ENCODE measurements at regions not wholly inside any gene's neighbourhood (a gene's known extent, or its start where the extent isn't known, plus 50 kb on each side); places are given as distances from the start of the nearest gene placed in this dataset.

GRCh38 chr3:53996141-53996874 lies 104.6 kb upstream of the SELENOK start:
- TF ChIP-seq, protein P1, sequence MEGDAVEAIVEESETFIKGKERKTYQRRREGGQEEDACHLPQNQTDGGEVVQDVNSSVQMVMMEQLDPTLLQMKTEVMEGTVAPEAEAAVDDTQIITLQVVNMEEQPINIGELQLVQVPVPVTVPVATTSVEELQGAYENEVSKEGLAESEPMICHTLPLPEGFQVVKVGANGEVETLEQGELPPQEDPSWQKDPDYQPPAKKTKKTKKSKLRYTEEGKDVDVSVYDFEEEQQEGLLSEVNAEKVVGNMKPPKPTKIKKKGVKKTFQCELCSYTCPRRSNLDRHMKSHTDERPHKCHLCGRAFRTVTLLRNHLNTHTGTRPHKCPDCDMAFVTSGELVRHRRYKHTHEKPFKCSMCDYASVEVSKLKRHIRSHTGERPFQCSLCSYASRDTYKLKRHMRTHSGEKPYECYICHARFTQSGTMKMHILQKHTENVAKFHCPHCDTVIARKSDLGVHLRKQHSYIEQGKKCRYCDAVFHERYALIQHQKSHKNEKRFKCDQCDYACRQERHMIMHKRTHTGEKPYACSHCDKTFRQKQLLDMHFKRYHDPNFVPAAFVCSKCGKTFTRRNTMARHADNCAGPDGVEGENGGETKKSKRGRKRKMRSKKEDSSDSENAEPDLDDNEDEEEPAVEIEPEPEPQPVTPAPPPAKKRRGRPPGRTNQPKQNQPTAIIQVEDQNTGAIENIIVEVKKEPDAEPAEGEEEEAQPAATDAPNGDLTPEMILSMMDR (IDR thresholded peaks at IDR 0.05; ENCODE audit: insufficient read depth, low read depth, low read length), result no peak
- no peak overlapping the region for H3K4me3 ChIP-seq (ENCODE audit: low read depth, low read length)
- DNase-seq (ENCODE audit: low read depth), result no peak

DNA sequence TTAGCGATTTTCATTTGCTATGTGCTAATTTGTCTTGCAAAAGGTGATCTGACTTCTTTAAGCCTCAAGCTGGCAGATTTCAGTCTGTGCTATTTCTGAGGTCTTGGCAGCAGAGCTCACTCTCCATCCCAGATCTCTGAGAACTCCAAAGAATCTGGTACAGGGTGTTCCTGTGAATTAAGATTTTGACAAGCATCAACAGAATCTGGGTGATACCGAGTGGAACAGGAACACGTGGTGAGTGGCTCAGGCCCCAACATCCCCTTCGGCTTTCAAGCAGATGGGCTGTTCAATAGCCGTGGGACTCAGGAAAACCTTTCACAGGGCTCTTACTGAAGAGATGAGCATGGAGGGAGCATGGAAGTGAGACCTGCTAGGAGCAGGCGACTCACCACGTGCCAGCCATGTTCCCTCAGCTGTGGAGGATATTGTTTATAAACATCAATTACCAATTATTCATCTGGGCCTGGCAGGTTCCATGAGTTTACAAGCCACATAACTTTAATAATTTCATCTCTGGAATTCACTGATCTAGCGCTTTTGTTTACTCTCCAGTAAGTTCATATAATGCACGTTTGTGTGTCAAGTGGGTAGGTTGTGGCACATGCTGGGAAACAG lies 103.4 kb upstream of the SELENOK start:
- TF ChIP-seq, protein P1 (IDR thresholded peaks at IDR 0.05; ENCODE audit: insufficient read depth, low read depth, low read length), result no peak
- no peak for DNase-seq (ENCODE audit: low read depth)
- no peak overlapping the region for H3K4me3 ChIP-seq (ENCODE audit: low read depth, low read length)

DNA sequence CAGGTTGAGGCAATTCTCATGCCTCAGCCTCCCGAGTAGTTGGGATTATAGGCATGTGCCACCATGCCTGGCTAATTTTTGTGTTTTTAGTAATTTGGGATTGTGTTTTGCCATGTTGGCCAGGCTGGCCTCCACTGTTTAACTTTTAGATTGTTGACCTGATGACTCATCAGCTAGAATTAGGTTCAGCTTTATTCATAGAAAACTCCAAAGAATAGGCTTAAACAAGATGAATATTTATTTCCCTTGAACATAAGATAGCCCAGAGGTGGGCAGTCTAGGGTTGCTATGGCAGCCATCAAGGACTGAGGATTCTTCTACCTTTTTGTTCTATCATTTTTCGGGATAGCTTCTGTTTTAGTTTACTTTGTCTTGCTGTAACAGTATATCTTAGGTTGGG lies 99.6 kb upstream of the SELENOK start:
- DNase-seq (ENCODE audit: low read depth), result no peak
- no peak overlapping the region for H3K4me3 ChIP-seq (ENCODE audit: low read depth, low read length)
- TF ChIP-seq, protein P1 (IDR thresholded peaks at IDR 0.05; ENCODE audit: insufficient read depth, low read depth, low read length), result no peak

GRCh38 chr3:53989946-53990345 lies 98.3 kb upstream of the SELENOK start:
- TF ChIP-seq, protein P1 (IDR thresholded peaks at IDR 0.05; ENCODE audit: insufficient read depth, low read depth, low read length), result no peak
- no peak for DNase-seq (ENCODE audit: low read depth)
- no peak overlapping the region for H3K4me3 ChIP-seq (ENCODE audit: low read depth, low read length)

DNA sequence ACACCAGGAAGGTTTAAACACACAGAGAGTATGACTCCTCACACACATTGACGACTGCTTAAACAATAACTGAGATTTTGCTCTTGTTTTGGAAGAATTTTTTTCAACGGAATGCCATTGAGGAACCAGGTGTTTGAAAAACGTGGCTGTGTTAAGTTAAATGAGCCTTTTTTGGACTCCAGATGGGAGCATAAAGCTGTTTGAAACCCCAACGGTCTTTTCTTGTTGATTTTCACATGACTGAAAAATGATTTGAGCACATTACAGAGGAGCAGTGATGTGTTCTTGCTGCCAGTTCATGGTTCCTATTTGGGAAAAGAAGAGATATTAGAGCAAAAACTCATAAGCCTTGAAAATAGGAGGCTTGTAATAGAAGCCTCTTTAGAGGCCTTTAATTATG lies 97.8 kb upstream of the SELENOK start:
- TF ChIP-seq, protein P1 (IDR thresholded peaks at IDR 0.05; ENCODE audit: insufficient read depth, low read depth, low read length), result no peak
- DNase-seq (ENCODE audit: low read depth), result no peak
- no peak overlapping the region for H3K4me3 ChIP-seq (ENCODE audit: low read depth, low read length)

- TF ChIP-seq, protein P1 (IDR thresholded peaks at IDR 0.05; ENCODE audit: insufficient read depth, low read depth, low read length), result no peak
- no peak overlapping the region for H3K4me3 ChIP-seq (ENCODE audit: low read depth, low read length)
- DNase-seq (ENCODE audit: low read depth), result no peak
Measured at GRCh38 chr3:53978386-53978785, 86.7 kb upstream of the SELENOK start.

Measured in fibroblast of villous mesenchyme (primary cell).